Right ventricle myocardium inferior (tissue), 1 donor: ENCODE measurements at regions not wholly inside any gene's neighbourhood (a gene's known extent, or its start where the extent isn't known, plus 50 kb on each side); places are given as distances from the start of the nearest gene placed in this dataset.

ENCODE experiments used
- ATAC-seq: fragments of 200-7000 bp; cut with Tn5 transposase; one replicate; pipeline ENCODE4 v1.9.1; 2020; ENCODE audit warnings: mild to moderate bottlenecking, moderate library complexity
- DNase-seq: peaks from one replicate; pipeline ENCODE4 v3.0.0; 2021; ENCODE audit errors: missing footprints
- intact Hi-C: fragments of 100-400 bp; cut with DNase I; formaldehyde crosslinking; loops from one replicate; pipeline ENCODE4 v1.11.0; 2022
- donor health status: DM: no; HTN: yes; CAD: no; lungs with severe emphysema.

- ATAC-seq: no peak
- intact Hi-C loops: no loop called here
Observed at GRCh38 chr13:103542648-103543047, 476.4 kb upstream of the SLC10A2 start.

GRCh38 chr13:103540382-103540765 lies 474.2 kb upstream of the SLC10A2 start:
- ATAC-seq (no peak), DNase-seq (no peak)
- intact Hi-C loops: no loop called here

More at GRCh38 chr13:103542648-103543047, 476.4 kb upstream of the SLC10A2 start:
- no peak for DNase-seq

DNA sequence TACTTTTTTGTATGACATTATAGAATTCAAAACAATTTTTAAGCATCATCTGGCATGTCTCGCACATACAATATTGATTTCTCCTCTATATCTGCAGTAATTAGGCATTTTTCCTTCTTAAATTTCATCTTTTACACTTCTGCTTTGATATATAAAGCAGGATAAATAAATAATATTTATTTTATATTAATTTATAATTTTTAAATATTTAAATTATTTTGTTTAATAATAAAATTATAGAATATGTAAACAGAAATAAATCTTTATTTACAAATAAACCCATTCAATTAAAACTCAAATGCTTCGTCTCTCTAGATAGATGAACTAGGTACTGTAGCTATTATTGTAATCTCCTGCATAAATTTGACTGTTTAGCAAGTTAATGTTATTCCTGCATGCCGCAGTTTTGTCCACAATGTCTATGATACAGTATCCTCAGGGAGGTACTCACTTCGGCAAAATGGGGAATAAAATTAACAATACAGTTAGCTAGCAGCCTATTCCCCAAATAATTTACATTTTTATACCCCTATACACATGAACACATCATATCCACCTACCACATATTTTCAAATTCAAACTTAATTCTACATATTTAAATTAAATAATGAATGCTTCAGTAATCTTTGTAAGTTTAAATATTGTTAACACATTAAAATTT lies 473.6 kb upstream of the SLC10A2 start:
- DNase-seq (no peak), ATAC-seq (no peak)
- intact Hi-C loops: no loop called here

GRCh38 chr13:103539265-103539664 lies 473.0 kb upstream of the SLC10A2 start:
- ATAC-seq (no peak), DNase-seq (no peak)
- intact Hi-C loops: no loop called here

DNA sequence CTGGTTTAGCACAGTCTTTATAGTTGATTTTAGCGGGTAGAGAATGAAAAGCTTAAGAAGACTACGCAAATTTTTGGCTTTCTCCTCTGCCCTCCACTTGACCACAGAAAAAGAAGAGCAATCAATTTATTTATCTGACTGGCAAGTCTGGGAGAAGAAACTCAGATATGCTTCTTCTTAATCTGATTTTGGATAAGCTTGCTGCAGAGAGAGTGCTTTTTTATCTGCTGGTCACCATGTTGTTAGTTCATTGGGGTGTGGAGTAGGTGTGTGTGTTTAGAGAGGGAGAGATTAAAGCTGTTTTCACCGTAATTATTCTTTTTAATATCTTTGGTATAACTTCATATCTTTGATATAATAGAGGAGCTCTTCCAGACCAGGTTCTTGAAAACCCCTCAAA lies 471.4 kb upstream of the SLC10A2 start:
- ATAC-seq (no peak), DNase-seq (no peak)
- intact Hi-C loops: no loop called here

DNA sequence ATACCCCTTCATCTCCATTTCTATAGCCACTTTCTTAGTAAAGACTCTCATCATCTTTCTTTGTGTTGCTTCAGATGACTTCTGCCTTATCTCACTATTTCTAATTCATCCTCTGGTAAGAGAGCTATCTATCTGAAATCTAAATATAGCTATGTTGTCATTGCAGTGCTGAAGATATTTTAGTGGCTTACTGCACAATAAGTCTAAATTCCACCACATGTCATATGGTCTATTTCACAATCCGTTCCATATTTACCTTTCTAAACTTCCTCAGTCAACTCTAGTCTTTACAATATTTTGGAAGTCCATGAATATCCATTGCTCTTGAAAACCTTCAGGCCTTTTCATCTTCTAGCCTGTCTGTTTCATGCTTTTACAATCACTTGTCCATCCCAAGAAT lies 465.1 kb upstream of the SLC10A2 start:
- intact Hi-C loops: no loop called here
- no peak for ATAC-seq
- DNase-seq: no peak

DNA sequence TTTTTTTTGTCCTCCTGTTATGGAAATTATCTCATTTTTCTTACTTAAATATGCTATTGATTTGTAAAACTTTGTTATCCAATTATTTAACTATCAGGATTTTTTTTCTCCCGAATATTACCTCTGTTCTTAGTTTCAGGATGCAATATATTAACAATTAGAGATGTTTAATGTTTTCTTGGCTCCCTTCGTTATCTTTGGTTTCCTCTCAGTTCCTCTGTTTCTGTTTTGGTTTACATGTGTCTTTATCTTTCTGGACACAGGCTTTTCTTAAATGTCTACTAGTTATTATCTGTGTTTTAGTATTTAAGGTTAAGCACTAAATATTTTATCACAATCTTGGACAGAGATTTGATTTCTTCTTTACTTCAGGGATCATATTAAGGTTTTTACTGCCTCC lies 462.2 kb upstream of the SLC10A2 start:
- intact Hi-C loops: no loop called here
- ATAC-seq (no peak), DNase-seq (no peak)

- DNase-seq (no peak), ATAC-seq (no peak)
- intact Hi-C loops: no loop called here
Observed at GRCh38 chr13:103525530-103525929, 459.3 kb upstream of the SLC10A2 start.

GRCh38 chr13:103523858-103524257 lies 457.6 kb upstream of the SLC10A2 start:
- intact Hi-C loops: no loop called here
- no peak for DNase-seq
- no peak for ATAC-seq

- ATAC-seq (no peak), DNase-seq (no peak)
- intact Hi-C loops: no loop called here
Observed at GRCh38 chr13:103521532-103521931, 455.3 kb upstream of the SLC10A2 start.

GRCh38 chr13:103517768-103518102 lies 451.5 kb upstream of the SLC10A2 start:
- intact Hi-C loops: no loop called here
- DNase-seq (no peak), ATAC-seq (no peak)

DNA sequence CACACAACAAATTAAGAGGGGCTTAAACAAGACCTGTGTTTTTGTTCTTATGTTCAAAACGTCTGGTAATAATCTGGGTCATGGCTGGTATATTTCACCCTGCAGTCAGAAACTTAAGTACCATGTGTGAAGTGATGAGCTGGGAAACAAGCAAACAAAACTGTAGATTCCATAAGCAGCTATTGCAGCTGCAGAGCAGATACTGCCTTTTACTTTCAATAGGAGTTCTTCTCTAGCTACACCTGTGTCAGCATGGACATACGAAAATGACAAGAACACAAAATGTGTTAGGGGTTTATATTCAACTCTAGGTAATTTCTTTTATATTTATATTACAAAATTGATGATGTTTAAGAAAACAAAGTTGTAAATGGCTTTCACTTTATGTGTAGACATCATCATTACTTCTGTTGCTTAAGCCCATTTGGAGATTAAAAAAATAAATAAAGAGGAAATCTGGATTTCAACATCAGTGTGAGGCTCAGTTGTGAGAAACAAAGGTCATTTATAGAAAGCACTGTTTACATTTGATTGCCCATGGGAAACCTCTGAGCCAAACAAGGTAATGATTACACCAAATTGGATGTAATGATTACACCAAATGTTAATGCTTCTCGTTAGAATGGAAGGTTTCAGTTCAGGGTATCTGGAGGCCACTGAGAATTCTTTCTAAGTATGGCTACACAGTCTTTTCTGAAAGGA lies 451.0 kb upstream of the SLC10A2 start:
- ATAC-seq (no peak), DNase-seq (no peak)
- intact Hi-C loops: no loop called here

- ATAC-seq (no peak), DNase-seq (no peak)
- intact Hi-C loops: no loop called here
Observed at GRCh38 chr13:103516015-103516795, 450.0 kb upstream of the SLC10A2 start.

GRCh38 chr13:103515410-103515809 lies 449.2 kb upstream of the SLC10A2 start:
- DNase-seq: no peak
- intact Hi-C loops: no loop called here
- no peak for ATAC-seq

GRCh38 chr13:103514619-103515018 lies 448.4 kb upstream of the SLC10A2 start:
- ATAC-seq (no peak), DNase-seq (no peak)
- intact Hi-C loops: no loop called here

DNA sequence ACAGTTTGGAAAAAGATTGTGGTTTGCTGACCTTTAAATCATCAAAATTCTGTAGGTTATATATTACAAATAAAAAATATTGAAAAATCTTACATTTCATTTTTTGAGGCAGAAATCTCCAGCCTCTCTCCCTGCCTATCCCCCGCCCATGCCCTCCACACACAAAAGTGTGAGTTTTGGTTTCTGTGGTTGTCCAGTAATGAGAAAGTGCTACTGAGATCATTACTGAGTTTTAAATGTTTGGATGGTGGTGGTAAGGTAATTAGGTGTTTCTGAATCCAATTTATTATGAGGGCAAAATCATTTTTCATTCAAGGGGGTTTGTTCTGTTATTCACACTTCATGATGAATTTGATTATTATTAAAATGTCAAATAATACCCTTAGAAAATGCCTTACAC lies 448.0 kb upstream of the SLC10A2 start:
- ATAC-seq (no peak), DNase-seq (no peak)
- intact Hi-C loops: no loop called here

- DNase-seq: peak; percentile 9
- ATAC-seq: no peak
- intact Hi-C loops: no loop called here
Observed at GRCh38 chr13:103510007-103510535, 443.9 kb upstream of the SLC10A2 start.

- intact Hi-C loops: no loop called here
- ATAC-seq (no peak), DNase-seq (no peak)
Observed at GRCh38 chr13:103497404-103497803, 431.2 kb upstream of the SLC10A2 start.

DNA sequence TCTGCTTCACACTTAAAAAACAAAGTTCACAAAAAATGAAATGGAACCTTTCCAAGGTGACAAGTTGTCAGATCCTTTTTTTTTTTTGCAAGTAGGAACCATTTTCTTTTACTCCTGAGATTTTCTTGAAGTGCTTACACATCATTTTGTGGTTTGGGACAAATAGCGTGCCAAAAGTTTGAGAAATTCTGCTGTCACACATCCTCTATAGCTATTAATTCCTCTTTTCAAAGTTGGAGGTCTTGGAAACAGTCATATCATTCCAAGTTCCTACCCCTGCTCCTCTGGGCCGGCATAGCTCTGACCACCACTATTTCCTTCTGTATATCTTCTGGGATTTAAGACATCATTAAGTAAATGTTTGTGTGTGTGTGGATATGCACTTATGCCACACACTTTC lies 421.6 kb upstream of the SLC10A2 start:
- no peak for ATAC-seq
- no peak for DNase-seq
- intact Hi-C loops: no loop called here

- DNase-seq (no peak), ATAC-seq (no peak)
- intact Hi-C loops: no loop called here
Observed at GRCh38 chr13:103473081-103473480, 406.9 kb upstream of the SLC10A2 start.
